SH-SY5Y (cell line): ENCODE measurements at regions not wholly inside any gene's neighbourhood (a gene's known extent, or its start where the extent isn't known, plus 50 kb on each side); places are given as distances from the start of the nearest gene placed in this dataset.

Experiments
- GATA2 ChIP-seq: IDR thresholded peaks from 2 replicates; pipeline ENCODE4 v1.6.1; 2011; ENCODE audit warnings: mild to moderate bottlenecking, low read depth, low read length
- GATA3 ChIP-seq: IDR thresholded peaks from 2 replicates; pipeline ENCODE4 v1.6.1; 2011; ENCODE audit warnings: low read depth, mild to moderate bottlenecking, low read length, moderate library complexity

DNA sequence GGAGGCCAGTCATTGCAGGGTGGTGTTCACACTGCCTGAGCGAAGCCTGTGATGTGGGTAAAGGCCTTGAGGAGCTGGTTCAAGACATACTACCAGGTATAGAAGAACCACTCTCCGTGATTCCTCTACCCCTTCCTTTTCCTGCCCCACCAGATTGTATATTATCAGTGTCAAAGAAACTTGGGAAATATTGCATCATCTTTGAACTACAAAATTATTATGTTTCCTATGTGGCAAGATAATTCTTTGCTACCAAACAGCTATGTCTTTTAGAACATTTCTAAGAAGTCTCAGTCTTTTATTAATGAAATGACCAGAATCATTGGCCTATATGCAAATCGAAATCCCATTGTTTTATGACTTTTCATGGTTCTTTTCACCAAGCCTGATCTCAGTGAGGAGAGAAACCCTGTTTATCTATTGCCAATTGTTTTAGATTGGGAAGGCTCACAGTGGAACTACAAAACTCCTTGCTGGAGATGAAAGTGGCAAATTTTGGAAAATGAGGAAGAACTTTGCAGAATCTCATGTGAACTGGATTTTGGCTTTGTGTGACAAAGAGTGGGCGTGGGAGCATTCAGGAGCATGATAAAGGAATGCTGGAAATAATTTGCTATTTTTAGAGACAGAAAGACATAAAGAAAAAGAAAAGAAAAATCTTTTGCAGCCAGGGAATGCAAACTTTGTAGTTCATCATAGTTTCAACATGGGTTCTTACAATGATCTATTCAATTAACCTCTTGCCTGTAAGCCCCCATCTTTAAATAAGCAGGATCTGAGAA, 286.9 kb downstream of the INSIG2 start:
- no peak for TF ChIP-seq GATA3

DNA sequence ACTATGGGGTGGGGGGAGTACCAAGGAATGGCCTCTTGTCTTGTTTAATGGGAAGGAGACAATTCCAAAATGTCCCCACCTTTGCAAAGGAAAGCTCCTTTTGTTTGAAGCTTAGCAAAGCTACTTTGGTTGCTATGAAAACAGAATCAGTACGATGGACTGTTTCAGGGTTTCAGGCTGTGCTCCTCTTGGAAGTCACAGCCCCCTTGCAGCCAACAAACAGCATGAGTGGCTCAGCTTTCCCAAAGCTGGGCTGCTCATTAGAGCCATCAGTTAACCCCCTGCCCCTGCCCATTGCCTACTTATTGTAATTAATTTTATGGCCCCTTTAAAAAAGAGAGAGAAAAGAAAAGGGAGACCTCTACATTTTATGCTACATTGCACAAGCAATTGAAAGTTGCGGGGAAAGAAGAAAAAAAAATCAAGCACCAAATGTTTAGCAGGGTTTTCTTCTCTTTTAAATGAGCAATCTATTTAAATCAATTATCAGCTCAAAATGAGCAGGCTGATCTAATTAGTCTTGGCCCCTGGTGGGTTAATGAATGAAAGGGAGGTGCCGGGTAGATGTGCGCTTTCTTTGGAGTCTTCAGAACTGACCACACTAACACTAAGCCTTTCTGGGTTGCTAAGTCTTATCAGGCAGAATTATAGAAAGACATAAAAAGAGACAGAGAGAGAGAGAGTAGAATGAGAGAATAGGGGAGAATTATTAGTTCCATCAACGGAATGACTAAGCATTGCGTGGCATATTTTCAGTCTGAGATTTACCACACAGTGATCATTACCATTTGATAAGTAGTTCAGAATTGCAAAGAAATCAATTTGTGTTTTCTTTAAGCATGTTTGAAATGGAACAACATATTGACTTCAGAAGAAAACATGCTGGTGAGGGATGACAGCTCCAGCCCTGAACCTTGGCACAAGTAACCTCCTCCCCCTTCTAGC, 284.9 kb downstream of the INSIG2 start:
- TF ChIP-seq GATA3 (no peak), GATA2 (no peak)

DNA sequence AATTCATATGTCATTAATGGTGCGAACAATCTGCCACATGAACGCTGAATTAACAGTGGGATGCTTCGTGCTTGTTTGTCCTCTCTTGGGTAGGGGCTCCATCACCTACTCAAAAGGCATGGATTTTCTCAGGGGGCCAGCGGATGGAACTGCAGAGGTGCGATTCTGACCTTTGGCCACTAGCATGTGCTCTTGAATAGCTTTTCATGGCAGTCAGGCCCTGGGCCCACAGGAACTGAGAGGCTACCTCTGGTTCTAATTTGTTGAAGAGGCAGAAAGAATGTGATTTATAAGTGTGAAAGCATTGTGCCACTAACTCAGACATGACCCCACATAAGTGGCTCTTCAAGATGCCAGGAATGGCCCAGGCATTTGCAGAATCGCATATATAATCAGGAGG, 283.2 kb downstream of the INSIG2 start:
- TF ChIP-seq GATA2 (no peak), GATA3 (no peak)

DNA sequence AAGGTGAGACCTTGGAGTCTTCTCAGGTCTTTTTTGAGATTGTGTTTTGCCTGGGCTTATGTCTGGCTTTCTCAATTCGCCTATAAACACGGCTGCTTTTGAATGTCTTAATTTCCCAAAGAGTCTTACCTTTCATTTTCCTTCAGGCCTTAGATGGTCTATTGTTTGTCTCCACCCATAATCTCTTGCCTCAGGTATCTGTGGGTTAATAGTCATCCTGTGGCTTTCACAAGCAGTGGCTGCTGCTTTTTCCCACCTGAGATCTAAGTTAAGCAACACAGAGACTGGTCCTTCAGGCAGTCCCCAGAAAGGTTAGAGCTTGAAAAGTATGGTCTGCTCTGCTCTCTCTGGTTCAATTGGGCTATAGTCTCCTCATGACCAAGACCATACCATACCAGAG, 275.3 kb downstream of the INSIG2 start:
- TF ChIP-seq GATA3 (no peak), GATA2 (no peak)

DNA sequence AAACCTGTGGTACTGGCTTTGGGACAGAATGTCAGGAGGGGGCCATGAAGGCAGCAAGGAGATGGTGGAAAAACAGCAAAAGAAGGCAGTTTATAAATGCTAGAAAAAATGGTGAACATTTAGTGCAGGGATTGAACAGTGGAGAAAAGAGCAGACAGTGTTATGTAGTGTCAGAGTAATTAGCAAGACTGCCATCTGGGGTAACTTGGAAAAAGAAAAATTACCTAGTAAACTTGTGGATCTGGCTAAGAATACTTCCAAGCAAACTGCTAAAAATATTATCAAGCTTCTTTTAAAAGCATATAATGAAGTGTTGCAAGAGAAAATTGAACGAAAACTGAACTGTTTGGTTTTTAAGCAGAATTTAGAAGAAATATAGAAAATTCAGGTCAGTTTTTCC, 267.8 kb downstream of the INSIG2 start:
- TF ChIP-seq GATA2 = no peak
- no peak for TF ChIP-seq GATA3

DNA sequence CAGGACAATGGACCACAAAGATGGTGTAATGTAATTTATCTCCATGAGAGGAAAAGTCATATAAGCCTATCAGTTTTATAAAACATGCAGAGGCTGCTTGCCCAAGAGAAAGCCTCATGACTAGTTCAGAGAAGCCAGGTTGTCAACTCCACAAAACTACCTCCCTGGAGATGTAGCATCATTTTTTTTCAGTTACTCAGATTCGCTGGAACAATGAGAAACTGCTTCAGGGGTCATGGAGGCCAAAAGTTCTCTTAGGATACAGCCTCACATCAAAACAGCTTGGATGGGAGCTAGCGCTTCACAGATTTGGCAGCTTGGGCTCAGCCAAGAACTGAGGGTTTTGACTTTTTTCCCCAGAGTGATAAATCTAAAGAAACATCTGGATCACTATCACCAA, 263.5 kb downstream of the INSIG2 start:
- TF ChIP-seq GATA2 (no peak), GATA3 (no peak)

DNA sequence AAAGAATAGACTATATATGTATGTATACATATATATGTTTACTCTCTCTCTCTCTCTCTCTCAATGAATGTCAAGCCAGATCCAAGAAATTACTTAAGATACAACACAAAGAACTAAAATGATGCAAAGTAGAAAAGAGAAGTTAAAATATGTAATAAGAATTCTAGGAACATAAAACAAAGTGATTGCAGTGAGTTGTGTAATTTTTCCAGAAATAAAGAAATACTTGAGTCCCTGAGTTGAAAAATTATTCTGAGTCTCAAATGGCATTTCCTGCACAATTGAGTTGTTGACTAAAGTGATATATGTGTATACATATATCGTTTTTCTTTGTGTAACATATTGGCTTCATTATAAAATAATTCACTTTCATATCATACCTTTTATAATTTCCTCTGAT, 262.4 kb downstream of the INSIG2 start:
- TF ChIP-seq GATA3 (no peak), GATA2 (no peak)

DNA sequence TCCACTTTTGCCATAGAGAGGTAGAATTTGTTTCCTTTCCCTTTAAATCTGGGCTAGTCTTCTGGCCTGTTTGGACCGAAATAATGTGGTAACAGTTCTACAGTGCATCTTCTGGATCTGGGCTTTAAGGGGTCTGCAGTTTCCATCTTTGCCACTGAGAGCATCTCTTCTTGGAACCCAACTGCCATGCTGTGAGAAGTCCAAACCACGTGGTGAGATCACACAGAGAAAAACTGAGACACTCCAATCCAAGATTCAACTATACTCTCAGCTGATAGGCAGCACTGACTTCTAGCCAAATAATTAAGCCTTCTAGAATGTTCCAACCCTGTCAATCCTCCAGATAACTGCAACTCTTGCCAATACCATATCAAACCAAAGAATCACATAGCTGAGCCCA, 261.1 kb downstream of the INSIG2 start:
- TF ChIP-seq GATA3 (no peak), GATA2 (no peak)

DNA sequence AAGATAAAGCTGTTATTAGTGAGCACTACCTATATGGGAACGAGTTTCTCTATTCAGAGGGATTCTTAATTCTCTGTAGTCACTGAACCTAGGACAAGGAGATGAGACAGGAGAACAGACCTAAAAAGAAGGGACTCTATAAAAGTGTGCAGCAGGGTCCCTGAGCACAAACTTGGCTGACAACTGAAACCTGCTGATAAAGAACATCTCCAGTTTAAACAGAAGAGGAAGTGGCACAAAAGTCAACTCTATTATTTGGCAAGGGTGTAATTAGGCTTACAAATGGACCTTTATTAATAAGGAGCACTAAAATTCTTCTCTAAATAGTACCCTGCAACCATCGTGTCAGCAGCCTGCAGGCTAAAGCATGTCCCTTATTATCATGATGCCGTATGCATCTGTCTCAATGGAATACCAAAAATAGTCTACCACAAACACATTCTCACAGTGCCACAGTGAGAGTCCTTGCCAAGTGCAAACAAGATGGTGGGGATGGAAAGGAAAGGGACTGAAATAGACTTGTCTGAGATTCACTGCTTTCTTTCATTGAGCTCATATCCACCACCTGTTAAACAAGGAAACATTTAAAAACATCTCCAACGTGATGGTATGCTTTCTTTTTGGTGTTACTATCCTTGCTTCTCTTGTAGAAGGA, 260.2 kb downstream of the INSIG2 start:
- TF ChIP-seq GATA3 = no peak
- TF ChIP-seq GATA2 = no peak

DNA sequence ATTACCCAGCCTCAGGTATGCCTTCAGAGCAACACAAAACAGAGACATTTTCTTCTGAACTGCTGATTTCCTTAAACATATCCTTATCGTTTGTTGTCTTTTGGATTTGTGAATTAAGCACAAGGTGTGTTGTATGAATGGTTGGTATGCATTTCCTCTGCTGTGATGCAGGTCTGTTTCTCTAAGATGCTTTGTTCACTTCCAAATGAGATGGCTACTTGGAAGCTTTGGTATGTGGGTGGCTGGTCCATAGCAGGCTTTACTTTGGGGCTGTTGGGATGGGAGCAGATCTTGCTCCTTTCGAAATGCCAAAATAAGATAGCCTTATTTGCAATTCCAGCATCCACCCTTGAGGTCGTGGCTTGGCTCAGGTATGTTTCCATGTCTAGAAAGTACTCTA, 257.2 kb downstream of the INSIG2 start:
- TF ChIP-seq GATA3 (no peak), GATA2 (no peak)

DNA sequence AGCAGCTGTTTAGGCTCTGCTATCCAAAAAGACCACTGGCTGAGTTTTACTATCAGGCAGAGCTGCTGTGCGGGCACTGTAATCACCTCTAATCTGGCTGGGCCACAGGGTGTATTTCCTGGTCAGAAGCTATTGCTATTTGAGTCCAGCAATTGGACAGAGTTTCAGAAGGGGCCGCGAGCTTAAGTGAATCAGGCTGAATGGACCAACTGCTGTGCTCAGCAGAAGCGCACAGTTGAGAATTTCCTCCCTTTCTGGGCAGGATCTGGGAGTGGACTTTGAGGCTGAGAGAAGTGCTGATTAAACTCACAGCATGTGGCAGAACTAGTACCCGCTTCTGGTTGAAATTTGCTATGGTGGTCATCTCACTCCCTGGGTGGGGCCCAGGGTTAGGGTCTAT, 251.8 kb downstream of the INSIG2 start:
- TF ChIP-seq GATA3 (no peak), GATA2 (no peak)

DNA sequence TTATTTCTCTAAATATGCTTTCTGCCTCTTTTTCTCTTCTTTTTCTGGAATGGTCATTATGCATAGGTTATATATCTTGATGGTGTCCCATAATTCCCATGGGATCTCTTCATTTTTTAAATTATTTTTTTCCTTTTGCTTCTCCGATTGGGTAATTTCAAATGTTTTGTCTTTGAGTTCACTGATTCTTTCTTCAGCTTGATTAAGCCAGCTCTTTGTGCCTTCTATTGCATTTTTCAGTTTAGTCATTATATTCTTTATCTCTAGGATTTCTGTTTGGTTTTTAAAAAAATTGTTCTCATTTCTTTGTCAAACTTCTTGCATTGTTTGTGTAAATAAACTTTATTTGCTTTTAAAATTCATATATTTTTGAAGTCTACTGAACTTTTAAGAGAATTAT, 251.1 kb downstream of the INSIG2 start:
- TF ChIP-seq GATA2 (no peak), GATA3 (no peak)

DNA sequence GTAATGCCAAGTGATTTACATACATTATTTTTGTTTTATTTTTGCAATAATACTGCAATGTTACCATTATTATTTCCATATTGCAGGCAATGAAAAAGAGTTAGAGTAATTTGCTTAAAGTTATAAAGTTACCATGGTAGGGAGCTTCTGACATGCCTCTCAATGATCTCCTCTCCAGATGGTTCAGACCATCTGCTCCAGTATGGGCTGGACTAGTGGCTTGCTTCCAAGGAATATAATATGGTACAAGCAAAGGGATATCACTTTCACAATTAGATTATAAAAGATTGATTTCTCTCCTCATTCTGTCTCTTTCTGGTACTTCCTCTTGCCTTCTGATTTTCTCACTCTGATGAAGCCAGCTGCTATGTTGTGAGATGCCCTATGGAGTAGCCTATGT, 245.4 kb downstream of the INSIG2 start:
- no peak for TF ChIP-seq GATA2
- no peak for TF ChIP-seq GATA3

DNA sequence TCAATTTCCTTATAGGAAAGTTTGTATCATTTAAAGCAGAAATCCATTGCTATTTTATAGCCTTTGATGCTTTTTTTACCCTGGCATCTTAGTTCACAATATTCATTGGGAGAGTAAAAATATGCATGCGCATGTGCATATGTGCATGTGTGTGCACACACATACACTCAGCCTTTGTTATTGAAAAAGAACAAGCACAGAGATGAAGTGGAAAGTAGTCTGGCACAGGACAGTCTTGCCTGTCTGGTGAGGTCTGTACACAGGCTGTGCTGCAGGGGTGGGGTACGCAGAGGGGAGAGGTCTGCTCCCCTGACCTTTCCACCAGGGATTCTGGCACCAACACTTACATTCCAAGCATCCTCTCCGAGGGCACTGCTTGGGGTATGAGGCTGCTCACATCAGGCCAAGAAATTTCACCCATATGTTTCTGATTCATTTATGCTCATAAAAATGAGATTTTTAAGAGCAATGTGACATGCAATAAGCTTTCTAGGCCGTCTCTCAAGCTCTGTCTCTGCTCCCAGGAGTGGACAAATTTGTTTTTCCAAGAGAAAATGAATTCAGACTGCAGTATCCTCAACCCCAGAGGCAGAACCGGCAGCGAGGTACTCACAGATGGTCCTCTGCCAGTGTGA, 237.2 kb downstream of the INSIG2 start:
- no peak for TF ChIP-seq GATA2
- TF ChIP-seq GATA3 = no peak
